Suppressor macrophage treated with lipopolysaccharide for 1 hour (primary cell): ENCODE measurements at regions not wholly inside any gene's neighbourhood (a gene's known extent, or its start where the extent isn't known, plus 50 kb on each side); places are given as distances from the start of the nearest gene placed in this dataset.

Experiments used
- DNase-seq, 3 donors: peaks; one replicate each; pipeline ENCODE4 v3.0.0-alpha.2; 2020 to 2022

DNA sequence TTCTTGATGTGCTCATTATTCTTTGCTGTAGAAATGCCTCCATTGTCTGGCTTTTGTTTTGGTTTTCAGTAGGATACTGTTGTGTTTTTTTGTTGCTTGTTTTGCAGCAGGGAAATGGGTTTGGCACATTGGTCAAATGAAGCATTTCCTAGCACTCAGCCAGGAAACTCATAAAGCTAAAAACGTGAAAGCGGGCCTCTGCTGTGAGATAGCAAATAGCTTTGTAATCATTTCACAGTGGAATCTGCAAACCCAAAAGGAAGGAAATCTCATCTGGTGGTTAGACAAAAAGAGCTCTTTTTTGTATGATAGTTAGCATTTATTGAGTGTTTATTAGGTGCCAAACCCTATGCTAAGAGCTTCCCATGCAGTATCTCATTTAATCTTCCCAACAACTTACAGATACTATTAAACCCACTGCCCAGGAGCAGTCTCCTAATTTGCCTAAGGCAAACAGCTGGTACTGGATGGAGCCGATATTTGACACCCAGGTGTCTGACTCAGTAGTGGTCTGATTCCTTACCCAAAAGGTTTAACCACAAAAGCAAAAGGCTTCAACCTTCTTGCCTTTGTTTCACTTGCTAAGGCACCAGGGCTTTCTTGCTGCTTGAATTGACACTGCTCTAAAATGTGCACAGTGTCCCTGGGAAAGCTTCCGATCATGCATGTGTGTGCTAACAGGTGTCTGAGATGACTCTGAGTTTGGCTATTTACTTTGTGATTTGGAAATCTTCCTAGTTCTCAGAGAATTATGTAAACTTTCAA lies 527.9 kb upstream of the MDFIC2 start:
- DNase-seq, result peak in 1 of 3 donors; percentile 1

DNA sequence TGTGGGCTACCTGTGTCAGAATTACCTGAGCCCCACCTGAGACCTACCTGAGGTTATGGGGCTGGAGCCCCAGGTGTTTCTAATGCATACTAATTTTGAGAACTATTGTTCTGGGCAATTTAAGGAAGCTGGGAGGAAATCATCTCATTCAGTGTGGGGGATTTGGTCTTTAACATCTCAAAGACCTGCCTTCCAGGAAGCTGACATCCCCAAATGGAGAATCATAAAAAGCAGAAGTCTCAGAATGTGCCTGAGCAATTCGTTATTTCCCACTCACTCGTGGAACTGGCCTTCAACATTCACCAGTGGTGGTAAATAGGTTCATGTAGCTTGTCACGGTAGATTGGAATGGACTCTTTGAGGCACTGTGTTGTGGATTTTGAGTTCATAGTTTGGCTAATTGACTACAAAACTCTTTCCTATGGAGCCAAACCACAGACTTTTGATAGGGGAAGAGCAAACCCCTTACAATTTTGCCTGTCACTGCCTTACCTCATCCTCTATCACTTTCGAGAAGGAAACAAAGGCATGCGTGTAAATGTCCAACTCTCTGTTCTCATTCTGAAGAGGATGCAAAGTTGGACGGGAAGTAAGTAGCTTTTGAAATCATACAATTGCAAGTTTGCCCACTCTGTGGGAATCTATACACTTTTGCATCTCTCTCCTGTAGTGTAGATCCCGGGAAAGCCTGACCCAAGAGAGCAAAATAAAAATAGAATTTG lies 521.0 kb upstream of the MDFIC2 start:
- DNase-seq, result peak; percentile 60 to 85 (median 77)

DNA sequence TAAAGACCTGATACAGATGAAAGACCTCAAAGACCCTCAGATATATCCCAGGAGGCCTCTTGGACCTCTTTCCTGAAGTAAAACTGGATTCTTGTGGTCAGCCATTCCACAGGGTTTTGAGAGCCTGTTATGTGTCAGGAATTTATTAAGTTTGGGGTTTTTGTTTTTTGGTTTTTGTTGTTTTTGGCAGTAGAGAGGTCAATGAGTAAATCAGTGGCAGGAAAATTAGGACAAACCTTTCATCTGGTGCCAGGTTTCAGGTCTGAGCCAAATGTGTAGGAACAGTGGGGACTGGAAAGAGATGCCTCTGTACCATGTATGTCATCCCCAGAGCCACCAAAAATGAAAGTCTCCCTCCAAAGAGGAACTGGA lies 520.4 kb upstream of the MDFIC2 start:
- peak in 2 of 3 donors; percentile 10 to 21 for DNase-seq

DNA sequence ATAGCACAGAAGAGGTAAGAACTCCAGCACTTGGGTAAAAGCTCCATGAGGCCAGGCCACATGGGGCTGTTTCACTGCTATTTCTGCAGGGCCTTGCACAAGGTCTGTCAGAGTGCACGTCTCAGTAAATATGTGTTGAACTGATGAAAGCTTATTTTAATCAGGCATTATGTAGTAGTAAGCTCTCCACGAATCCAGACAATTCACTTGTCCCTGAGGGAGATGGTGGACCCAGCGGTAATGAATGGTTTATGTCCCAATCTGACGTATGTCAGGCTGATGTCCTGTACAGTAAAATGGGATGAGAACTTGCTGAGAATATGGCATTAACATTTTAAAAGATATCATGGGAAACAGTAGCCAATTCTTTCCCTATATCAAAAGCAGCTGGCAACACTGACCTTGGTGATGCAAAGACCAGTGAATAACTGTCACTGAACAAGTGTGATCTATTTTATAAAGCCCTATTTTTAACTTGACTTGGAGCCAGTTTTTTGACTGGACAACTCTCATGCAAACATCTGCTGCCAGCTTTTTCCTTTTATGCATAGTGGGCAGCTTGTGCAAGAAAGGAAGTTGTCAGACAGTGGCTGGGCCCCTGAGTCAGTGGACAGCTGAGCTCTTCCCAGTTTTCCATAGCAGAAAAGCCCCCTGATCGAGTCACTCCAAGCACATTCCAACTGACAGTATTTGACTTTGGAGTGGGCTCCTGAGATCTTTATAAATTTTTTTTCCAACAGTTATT lies 519.8 kb upstream of the MDFIC2 start:
- DNase-seq, result peak; percentile 74 to 90 (median 79)

DNA sequence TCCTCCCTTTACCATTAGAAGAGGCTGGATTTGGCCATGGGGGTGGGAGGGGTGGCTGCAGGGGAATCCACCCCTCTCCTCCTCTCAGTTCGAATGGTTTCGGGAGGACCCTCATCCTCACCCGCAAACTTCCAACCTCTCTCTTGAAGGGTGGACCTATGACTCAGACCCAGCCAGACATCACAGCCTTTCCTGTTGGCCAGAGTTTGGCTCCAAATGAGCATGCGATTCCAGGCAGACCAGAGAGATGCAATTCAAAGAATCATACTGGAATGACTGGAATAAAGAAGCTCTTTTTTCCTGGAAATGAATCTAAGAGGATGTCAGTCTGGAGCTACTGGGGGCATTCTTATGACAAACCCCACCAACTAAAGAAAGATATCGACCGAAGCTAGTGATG lies 516.7 kb upstream of the MDFIC2 start:
- DNase-seq, result peak in 2 of 3 donors; percentile 3 to 34

DNA sequence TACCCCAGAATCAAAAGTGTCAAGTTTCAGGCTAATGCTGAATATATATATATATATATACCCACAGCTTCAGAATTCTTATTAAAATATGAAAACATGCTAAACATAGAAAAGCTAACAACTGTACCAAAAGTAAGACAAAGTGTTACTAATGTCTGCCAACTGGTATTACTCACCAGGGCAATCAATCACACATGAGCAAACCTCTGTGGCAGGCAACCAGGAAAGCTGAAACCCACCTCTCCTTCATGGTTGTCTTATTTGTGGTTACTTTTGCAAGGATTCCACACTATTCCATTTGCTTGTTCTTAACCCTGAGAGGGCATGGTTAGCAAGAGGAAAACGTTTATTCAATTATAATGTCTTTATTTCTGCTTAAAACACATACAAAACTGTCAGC lies 512.3 kb upstream of the MDFIC2 start:
- no peak for DNase-seq

DNA sequence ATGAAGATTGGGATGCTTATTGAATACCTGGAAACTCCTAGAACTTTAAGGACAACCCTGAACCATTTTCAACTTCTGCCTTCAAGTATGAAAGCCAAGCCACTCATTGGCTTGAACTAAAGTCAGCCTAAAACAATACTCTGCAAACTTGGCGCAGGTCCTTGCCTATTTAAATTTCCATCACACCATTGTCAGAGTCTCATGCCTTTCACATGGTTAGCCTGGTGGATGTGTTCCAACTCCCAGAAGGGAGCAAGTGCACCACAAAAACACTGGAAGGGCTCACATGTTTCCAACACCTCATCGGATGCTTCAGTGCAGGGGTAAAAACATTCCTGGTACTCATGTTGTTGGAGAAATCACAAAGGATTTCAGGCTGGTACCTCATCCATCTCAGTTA lies 511.6 kb upstream of the MDFIC2 start:
- peak in 1 of 3 donors; percentile 16 for DNase-seq

DNA sequence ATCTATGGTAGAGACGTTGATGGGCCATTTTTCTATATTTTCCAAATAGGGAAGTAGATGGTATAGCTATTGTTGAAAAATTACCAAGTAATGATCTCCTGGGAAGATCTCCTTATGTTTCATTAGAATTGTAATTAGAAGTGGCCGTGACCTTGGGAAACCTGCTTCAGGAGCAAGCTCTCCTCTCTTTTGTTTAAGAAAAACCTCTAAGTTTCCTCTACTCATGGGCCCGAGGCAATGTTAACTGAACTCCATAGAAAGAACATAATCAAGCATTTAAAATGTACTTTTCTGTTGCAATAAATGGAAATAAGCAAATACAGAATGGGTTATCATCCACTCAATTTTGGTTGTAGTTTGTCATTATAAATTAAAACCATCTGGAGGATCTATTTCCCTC lies 511.2 kb upstream of the MDFIC2 start:
- DNase-seq, result no peak

DNA sequence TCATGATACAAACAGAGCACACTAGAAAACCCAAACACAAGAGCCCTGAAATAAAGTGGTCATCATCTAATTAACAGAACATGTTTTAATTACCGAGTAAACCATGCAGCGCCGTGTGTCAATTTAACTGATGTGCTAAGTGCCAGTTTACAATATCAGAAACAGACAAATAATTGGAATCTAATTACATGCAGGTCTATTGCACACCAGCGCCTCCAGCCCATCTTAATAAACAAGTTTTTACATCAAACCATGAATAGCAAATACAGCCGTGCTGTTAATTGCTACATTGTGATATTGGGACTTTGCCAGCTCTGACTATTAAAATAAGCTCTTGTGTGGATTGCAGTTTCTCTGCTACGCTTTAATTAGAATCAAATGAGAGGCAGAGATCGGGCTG lies 510.2 kb upstream of the MDFIC2 start:
- no peak for DNase-seq

DNA sequence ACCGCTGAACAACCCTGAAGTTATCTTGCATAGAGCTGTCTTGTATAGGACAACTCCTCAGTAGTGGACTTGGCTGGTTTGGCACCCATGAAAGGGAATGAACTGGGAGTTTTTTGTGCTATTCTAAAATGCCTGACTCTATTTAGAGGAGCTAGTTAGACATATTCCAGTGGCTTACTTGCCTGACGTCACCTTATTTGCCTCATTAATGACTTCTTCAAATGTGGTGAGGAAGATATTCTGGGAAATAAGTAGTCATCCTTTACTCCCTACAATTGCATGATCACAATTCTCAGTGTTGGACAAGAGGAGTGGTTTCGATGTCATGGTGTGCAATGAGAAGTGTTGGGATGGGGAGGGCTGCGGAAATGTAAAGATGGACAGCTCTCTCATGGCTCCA lies 509.2 kb upstream of the MDFIC2 start:
- no peak for DNase-seq

DNA sequence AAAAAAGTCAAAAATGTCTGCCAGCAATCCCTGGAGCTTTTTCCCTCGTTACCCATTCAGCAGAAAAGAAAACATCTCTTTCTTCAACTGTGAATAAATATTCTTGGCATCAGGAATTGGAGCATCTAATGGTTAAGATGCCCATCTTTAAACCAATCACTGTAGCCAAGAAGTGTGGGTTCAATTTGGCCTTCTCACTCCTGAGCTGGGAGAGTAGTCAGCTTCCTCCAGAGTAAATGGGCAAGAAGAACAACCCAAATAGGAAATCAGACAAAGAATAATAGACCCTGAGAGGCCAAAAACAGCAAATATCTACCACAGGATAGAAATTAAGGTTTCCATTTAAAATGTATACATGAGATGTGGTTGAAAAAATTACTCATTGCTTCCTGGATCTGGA lies 508.0 kb upstream of the MDFIC2 start:
- no peak for DNase-seq

DNA sequence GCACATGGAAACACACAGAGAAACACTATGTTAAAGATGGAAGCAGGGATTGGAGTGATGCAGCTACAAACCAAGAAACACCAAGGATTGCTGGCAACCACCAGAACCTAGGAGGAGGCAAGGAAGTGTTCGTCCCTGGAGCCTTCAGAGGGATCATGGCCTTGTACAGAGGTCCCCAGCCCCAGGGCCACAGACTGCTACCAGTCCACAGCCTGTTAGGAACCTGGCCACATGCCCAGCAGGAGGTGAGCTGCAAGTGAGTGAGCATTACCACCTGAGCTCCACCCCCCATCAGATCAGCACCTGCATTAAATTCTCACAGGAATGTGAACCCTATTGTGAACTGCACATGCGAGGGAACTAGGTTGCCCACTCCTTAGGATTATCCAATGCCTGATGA lies 505.7 kb upstream of the MDFIC2 start:
- DNase-seq, result no peak

DNA sequence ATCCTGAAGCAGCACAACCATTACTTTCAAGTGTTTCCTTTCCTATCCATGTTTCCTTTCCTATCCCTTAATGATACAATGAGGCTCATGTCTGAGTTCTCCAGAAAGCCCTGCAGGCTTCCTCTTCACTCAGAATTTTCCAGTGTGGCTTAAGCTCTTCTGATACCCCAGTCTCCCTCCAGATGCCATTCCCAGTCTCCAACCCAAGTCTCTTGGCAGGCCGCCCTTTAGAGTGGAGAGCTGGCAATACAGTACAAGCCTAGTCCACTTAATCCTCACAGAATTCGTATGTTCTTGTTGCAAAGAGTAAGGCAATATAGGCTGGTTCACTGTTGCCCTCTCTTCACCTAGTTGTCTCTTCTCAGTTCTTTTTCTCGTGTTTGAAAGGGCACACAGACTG lies 503.9 kb upstream of the MDFIC2 start:
- no peak for DNase-seq

DNA sequence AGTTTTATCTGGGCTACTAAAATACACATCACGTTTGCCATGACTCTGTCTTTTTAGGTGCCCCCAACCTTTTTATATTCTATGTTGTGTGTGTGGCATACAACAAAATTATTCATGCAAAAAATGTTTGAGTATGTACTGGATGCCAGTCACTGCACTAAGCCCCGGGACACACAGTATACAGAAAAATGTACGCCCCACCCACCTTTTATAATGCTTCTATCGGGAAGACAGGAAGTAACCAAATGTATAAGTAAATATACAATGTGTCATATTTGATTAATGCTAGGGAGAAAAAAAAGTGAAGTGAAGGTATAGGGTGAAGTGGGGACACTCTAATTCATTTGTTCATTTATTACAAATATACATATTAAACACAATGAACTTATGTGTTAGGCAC lies 503.4 kb upstream of the MDFIC2 start:
- no peak for DNase-seq

DNA sequence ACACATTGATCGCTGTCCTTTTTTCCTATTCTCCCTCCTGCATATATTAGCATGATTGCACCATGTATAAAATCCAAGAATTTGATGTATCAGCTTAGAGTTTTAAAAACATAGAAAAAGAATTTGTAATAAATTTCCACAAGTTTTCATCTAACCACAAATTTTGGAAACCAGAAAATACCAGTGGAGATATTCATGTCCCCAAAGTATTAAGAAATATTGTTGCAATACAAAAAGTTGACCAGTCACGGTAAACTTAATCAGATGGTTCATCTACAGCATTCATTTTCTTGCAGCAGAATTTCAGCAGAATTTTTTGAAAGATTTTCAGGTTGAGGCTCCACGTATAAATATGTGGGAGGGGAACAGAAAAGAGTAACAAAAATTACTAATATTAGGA lies 500.9 kb upstream of the MDFIC2 start:
- DNase-seq, result no peak

DNA sequence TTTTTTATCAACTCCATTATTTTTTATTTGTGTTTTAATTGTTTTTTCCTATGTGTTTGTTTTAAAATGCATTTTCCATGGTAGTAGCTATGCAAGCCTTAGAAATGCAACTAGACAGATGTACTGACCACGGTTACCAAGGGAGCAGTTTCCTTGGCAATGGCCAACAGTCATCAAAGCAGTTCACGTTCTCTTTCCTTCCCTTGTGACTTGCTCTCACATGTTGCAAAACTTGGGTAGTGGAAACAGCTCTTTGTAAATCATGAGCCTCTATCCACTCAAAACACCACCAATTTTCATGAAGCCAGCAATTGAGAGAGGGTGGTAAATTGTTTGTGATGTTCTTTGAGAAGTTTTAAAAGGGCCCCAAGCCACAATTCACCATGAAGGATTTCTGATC lies 499.4 kb upstream of the MDFIC2 start:
- peak; percentile 34 to 53 (median 41) for DNase-seq

DNA sequence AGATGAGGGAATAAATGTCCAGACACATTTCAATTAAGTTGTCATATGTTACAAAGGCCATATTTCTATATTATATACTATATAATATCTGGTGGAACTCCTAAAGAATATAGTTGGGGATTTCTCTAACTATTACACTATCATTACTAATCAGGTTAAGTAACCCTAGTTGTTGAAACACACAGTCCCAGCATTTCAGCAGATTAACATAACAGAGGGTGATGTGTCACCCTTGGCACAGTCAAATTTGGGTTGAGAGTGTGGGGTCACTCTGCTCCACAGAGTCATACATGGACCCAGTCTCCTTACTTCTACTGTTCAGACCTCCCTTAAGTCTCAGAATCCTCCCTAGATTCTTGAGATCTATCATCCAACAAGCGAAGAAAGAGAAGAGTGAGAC lies 496.4 kb upstream of the MDFIC2 start:
- peak; percentile 2 to 38 (median 30) for DNase-seq

DNA sequence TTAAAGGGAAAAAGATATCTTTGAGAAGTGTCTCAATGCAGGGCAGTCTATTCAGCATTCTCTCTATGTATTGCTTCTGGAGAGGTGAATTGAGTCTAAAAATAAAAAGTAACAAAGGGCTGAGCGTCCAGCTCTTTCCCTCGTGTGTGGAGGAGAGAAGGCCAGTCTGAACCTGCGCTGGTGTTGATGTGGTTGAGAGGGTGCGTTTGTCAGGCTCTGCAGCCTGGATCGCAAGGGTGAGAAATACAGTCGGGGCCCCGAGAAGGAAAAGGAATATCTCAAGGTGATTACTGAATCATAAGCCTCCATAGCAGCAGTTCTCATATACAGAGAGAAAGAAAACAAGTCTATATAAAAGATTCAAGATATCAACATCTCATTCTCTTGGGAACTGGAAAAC lies 494.1 kb upstream of the MDFIC2 start:
- DNase-seq, result no peak

DNA sequence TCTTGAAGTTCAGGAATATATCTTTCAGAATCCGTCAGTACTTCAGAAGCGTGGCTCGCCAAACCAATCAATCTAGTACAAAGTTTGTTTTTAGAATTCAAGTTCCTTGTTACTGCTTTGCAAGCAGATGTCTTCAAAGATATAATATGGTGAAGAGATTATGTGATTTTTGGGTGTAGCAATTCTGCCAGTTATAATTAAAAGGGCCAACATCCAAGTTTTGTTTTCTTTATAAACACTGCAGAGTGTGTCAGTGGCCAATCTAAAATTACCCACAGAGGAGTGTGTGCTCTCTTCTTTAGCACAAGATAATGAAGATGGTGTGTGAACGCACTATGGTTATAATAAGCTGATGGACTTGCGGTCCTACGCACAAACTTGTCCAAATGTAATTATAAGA lies 493.6 kb upstream of the MDFIC2 start:
- DNase-seq, result no peak

DNA sequence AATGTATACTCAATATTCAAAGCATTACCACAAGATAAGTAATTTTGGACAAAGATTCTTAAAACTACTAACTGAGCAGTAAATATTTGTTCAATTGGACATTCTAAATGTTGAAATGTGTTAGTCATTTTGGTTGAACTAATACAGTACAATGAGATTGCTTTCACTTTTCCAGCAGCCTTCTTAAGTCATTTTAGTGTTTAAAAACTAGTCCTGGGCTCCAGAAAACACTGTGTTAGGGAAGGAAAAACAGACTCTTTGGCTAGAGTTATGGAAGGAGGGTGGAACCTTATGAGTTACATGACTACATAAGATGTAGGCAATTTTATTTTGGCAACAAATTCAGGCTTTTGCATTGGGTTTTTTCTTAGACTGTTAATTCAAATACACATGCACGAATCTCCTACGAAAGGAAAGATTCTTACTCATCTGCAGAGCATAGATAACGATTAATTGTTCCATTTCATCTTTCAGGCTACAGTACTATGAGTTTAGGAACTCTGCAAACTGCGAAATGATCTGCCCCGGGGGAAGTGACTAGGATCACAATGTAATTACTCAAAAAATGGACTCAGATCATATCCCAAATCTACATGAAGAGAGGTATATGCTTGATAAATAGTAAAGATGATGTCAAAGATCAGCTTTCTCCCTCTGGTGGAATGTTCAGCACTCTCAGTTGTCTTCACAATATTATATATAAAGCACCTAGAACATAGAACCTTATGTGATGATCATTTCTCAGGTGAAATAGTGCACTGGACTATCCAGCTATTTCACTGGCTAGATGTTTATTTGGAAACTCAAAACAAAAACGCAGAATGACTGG lies 492.8 kb upstream of the MDFIC2 start:
- peak in 2 of 3 donors; percentile 12 to 37 for DNase-seq

DNA sequence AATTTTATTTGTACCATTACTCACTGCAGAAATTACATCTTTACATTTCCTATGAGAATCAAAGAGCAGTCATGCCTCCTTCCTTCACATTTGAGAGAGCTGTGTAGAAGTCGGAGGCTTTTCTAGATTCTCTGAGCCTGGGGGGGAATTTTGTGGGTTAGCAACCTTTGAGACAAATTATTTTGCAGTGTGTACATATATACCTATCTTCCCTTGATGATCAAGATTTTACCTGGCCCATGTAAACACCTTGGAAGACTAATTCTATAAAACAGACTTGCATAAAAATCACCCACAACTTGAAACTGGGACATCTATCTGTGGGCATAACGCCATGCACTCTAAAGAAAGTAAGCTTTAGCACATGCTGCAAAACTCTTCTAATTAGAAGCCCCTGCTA lies 491.5 kb upstream of the MDFIC2 start:
- DNase-seq, result no peak

DNA sequence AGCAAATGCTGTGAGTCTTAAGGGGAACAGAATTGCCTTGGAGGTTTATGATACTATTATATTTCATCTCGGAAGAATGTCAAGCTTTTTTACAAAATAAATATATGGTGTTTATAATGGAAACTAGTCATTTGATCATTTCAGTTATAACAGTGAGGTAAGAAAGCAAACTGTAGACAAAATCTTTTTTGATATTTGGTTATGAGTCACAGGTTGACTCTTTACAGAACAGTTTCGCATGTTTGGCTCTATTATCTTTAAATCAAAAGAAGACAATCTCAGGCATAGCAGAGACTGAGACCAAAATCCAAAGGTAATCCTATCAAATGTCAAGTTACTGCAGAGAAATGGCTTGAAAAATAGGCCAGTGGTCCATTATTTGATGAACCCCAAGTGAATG lies 490.9 kb upstream of the MDFIC2 start:
- DNase-seq, result no peak

DNA sequence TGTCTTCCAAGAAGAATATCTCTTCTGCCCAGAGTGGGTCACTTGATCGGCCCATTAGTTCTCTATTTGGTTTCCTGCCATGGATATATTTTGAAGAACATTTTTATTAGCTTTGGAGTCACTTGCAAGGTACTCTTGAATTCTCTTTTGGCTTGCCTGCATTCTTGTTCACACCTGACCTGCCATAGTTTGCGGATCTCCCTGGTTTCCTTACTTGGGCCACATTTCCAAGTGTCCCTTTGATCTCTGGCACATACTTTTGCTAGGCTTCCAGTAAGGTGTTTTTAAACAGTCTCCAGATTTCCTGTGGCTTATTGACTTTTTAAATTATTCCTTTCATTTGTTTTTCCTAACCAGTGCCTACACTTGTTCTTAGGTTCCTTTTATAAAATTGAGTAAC lies 488.5 kb upstream of the MDFIC2 start:
- DNase-seq, result no peak
